ENCODE measurements at regions not wholly inside any gene's neighbourhood (a gene's known extent, or its start where the extent isn't known, plus 50 kb on each side); places are given as distances from the start of the nearest gene placed in this dataset.
"Not testable (repeated sequence)": the region's sequence is repeated elsewhere in the genome, so short reads cannot be mapped to it uniquely, and the experiment has no call there.

DNA sequence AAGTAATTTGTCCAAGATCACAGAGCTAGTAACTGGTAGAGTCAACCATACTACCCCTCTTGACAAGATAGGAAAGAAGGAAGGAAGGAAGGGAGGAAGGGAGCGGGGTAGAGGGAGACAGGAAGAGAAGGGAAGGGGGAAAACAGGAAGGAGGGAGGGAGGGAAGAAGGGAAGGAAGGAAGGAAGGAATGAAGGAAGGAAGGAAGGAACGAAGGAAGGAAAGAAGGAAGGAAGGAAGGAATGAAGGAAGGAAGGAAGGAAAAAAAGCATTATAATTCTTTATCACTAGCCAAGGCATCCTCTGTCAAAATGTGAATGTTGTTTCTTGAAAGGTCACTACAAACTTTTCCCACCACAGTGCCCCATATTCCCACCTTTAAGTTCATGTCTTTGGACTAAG, 223.6 kb downstream of the SHQ1 start:
- no peak for DNase-seq

DNA sequence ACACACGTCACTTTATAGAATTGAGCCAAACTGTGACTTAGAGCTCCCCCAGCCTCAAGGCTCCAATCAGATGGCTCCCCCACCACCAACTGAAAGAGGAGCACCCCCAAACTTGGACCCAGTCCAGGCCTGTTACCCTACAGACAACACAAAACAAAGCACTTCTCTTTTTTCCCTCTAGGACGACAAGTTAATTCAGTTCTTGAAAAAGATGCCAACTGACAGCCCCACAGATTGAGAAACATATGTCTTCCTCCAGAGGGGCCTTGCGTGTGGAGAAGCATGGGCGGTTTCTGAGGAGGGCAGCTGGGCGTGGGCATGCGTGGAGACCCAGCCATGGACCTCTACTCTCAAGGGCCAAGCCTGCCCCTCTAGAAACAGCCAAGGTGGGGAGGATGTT, 229.5 kb downstream of the SHQ1 start:
- DNase-seq: peak; percentile 53

DNA sequence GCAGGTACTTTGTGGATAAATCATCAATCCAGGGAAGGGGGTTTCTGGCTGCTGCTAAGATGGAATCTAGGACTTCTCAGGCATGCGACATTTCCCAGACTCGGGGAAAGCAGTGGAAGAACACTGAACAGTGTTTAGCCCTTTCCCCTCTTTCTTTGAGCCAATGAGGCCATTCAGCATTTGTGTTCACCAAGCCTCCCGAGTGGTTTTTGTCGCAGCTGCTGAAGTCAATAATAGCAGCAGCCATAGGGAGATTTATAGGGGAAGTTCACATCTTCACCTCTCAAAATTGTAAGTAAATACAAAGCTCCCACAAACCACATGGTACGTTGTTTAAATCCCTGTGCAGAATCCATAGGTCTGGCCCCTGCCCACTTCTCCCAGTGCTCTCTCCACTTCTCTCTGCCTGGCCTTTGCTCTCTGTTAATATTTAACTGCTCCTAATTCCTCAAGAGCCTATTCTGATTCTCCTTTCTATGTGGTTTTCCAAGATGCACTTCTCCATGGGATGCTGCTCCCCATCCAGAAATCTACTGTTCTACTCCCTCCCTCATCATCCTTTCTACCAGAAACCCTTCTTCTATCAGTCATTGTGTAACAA, 230.7 kb downstream of the SHQ1 start:
- no peak for DNase-seq

DNA sequence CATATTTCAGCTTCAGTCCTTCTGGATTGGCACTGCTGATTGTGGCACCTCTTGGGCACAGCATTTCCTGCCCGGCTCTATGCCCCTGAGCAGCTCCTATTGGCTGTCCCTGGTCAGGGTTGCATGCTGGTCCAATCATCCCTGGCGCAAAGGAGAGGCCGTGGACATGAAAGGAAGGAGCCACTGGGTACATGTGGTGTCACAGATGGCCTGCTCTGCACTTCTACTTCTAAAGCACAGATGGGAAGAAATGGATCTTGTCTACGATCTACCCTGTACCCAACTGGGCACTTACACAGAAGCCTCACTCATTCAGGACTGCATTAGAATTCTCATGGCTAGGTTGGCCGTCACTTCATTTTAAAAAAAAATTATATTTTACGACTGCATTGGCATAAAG, 232.5 kb downstream of the SHQ1 start:
- no peak for DNase-seq

DNA sequence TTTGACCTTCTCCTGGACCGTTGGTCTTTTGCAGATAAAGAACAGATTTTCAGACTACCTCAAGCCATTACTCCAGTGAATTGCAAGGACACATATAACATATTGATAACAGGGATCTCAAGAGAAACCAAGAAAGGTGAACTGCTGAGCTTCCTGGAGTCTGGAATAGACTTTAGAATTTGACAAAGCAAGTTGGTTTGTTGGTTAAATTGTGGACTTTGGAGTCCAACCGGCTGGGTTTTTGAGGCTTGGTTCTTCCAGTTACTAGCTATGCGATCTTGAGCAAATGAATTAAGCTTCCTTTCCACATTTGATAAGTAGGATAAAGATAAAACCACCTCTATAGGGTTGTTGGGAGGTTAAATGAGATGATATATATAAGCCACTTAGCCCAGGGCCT, 233.1 kb downstream of the SHQ1 start:
- no peak for DNase-seq

DNA sequence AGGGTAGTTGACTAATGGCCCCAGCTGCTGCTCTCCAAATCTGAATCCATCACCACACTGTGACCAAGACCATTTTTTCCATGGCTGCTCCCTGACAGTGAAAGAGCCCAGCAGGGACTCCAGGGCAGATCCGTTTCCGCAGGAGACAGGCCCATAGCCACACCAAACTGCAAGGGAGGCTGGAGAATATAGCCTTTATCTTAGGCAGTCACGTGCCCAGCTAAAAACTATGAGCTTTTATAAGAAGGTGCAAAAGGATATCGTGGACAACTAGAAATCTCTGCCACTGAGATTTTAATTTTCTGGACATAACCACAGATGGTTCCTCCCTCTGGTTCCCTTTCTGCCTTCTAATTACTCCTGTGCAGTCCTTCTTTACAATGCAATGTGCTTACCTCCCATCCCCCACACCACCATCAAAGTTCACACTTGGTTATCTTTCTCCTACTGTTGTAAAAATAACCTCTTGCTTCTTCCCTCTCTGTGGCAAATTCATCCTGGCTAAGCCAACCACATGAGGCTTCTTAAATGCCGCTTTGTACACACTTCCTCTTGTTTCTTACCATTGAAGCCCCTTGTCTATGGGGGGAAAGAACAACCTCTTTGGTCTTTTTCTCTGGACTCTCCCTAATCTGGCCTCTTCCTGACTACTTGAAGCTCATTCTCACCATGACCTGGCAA, 233.7 kb downstream of the SHQ1 start:
- peak; percentile 19 for DNase-seq

DNA sequence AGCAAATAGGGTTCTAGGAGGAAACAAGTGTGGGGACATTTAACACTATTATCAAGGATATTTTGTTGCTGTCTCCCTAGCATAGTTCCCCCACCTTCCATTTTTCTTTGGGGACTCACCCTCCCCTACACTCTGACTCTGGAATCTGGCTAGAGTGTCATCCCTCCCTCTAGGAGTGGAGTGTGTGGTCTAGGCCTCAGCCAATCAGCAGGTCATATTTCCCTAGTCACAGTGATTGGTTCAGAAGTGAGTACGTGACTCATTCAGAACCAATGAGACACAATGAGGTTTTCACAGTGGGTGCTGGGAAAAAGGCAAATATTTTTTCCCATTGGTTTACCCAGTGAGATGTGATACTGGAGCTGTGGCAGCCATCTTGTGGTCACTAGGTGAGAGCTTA, 234.4 kb downstream of the SHQ1 start:
- DNase-seq: no peak

DNA sequence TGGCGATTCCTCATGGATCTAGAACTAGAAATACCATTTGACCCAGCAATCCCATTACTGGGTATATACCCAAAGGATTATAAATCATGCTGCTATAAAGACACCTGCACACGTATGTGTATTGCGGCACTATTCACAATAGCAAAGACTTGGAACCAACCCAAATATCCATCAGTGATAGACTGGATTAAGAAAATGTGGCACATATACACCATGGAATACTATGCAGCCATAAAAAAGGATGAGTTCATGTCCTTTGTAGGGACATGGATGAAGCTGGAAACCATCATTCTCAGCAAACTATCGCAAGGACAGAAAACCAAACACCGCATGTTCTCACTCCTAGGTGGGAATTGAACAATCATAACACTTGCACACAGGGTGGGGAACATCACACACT, 239.1 kb downstream of the SHQ1 start:
- not testable (repeated sequence) for DNase-seq

DNA sequence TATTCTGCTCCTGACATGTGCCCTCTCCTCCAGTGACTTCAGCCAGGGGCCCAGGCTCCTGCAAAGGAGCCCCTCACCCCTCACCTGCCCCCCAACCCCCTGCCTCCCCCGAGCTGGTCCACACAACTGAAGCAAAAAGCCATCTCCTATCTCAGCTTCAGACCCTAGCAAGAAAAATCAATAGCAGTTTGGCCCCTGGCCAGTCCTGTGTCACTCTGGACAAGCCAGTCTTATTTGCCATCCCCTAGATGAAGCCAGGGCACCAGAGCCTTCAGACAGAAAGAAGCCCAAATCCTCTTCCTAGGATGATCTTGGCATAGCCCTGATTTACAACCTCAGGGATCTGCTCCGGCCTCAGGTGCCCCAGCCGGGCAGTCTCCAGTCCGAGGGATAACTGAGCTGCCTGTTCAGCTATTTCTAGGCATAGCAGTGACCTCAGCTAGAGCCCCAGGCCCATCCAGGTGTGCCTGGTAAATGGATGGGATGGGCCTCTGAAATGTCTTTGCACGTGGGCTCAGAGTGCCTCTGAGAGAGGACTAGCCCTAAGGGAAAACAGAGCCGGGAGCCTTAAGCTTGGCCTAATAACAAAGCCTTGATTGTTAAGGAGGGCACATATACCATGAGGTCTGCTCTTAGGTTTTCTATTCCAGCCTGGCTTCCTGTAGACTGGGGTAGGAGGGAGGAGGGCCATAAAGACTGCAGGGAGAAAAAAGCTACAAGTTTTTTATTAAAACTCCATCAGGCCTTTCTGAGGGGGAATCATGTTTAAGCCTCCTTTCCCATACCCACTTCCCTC, 242.0 kb downstream of the SHQ1 start:
- no peak for DNase-seq

DNA sequence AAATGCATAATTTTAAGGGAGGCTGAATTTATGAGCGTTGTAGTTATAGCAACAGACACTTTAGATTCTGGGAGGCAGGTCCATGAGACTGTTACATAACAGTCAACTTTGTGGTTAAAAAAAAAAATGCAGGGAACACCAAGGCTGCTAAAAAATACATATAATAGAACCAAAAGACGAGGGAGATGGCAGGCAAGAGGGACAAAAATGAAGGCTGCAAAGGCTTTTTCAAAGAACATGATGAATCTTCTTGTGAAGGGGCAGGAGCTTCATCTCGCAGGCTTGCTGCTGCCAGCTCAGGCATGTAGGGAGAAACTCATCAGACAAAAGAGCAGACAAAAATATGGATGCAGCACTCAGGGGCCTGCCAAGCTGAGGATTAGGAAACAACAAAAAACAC, 243.9 kb downstream of the SHQ1 start:
- no peak for DNase-seq

DNA sequence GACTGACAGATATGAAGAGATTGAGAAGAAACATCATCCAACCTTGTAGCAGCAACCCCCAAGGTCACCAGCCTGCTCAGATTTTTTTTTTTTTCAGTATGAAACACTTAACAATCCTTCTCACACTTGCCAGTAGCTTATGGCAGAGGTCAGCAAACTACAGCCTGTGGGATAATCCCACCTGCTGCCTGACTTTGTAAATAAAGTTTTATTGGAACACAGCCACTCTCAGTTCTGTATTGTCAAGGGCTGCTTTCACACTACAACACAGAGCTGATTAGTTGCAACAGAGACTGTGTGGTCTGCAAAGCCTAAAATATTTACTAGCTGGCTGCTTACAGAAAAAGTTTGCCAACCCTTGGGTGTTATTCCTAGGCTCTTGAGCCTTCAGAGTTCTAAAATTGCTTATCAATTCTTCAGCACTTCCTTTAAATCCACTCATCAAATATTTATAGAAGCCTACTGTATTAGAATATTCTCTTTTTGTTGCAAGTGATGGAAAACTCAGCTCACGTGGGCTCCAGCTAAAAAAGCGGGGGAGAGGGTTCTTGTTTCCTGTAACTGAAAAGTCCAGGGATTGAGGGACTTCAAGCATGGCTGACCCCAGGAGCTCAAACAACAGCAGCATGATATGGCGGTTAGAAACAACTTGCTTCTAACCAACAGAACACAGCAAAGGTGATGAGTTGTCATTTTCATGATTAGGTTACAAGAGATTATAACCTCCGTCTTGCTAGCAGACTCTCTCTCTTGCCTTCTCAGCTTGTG, 246.1 kb downstream of the SHQ1 start:
- DNase-seq: no peak

DNA sequence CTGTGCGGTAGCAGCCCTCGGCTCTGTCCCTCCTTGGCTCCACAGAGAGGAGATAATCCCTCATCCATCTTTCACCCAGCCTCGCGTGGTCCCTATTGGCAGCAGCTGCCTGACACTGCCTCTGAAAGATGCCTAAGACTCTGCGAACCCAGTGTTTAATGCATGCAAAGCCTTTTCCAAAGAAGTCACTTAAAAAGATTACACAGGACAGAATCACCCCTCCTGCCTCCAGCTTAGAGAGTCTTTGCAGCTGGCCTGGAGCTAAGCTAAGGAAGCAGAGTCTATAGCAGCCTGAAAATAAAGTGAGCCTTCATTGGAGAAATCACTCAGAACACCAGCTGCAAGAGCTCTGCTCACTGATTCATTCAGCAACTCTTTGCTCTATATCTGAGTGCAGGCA, 247.2 kb downstream of the SHQ1 start:
- no peak for DNase-seq

DNA sequence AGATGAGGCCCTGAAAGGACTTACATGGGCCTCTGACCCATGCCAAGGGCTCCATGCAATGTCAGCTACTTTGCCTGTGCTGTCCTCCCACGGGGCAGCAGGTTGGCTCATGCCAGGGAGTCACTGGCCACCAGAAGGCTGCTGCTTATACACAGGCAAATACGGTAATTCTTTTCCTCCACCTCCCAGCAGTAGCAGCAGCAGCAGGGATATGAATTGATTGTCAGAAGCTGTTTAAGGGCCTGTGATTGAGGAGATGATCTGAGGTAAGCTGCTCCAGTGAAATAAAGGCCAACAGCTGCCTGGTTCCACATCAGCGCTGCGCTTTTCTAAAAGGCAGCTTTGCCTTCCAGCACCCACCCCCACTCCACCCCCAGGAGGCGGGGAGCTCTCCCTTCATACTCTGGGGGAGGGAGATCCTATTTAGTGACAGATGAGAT, 250.5 kb downstream of the SHQ1 start:
- peak; percentile 43 for DNase-seq

DNA sequence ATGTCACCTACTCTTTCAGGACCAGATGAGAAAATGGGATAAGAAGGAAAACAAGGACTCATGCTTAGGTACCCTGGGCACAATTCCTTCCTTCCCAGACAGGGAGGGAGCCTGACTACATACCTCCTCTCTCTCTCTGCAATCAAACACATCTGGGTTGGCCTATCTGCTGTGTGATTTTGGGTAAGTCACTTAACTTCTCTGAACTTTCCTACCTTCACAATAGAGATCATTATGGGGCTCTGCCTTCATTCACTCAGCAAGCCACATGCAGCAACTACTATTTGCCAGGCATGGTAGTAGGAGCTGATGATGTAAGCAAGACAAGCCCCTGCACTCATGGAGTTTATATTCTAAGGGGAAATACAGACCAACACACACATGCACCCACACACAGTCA, 251.2 kb downstream of the SHQ1 start:
- no peak for DNase-seq

DNA sequence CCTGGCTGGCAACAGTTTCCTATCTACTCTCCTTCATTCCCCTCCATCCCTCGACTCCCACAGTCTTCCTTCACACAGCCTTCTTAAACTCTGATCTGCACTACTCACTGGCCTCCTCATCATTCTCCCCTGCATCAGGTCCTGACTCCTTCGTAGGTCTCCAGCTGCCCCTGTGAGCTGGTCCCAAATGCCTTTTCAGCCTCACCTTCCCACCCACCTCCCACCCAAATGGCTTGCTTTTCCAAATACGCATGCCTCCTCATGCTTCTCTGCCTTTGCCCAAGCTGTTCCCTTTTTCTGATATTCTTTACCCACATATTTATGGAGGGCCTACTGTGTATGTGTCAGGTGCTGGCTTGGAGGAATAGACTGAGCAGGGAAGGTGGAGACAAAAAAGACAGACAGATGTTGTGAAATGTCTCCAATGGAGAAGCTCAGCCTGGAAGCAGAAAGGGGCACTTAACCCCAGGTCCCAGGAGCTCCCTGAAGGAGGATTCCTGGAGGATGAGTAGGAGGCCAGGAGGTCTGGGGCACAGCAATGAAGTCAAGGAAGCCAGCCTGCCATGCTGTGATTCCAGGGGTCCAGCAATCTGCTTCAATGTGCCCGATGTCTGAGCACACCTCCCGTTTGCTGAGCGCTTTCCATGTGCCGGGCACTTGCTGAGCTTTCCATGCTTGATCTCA, 252.2 kb downstream of the SHQ1 start:
- DNase-seq: no peak

DNA sequence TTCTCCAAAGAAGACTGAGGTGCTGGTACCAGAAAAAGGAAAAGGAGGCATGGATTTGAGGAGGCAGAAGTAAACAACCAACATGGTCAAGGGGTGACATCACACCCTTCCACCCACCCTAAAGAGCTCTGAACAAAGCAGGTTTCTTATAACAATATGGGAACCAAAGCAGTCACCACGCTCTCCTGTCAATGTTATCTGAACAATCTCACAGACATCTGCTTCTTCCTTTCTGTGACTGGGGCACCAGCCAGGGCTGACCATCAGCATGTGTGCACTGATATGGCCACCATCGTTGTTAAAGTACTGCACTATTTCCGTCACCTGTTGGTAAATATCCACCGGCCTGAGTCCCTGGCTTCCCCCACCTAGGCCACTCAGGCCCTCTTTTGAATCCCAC, 252.9 kb downstream of the SHQ1 start:
- DNase-seq: peak; percentile 39

DNA sequence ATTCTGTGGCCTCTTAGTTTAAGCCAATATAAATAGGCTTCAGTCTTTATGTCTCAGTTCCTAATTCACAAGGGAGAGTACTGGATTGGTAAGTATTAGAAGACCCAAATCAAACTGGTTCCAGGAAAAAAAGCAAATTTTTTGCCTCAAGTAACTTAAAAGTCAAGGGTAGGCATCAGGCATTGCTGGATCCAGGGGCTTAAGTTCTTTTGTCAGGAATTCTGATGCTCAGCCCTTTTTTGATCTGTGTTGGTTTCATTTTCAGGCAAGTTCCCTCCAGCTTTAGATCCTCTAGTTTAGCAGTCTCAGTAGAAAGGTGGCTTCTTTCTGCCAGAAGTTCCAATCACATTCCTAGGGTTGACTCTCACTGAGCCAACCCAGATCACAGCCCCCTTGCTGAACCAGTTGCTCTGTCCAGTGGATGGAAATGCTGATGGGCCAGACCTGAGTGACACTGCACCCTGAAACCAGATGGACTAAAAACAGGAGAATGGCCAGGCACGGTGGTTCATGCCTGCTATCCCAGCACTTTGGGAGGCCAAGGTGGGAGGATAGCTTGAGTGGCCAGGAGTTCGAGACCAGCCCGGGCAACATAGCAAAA, 253.5 kb downstream of the SHQ1 start:
- DNase-seq: peak; percentile 34

DNA sequence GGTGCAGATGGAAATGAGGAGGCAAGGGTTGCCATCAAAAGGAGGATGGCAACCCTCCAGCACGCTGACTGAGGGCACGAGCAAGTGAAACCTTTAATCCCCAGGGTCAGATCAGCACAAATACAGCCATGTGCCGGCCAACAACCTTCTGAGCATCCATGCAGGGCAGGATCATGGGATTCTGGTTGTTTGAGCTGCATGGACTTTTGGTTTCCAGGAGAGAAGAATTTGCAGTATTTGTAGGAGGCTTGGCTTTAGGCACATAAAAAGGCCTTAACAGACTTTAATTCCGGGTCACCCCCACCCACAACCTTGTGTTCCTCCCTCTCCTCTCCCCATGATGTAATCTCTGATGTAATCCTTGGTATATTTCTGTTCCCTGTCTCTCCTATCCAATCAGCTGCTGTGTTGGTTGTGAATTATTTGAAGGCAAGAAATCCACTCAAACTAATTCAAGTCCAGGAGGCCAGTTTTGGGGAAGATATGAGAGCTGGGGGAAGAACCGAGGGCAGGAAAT, 254.3 kb downstream of the SHQ1 start:
- DNase-seq: peak; percentile 90

DNA sequence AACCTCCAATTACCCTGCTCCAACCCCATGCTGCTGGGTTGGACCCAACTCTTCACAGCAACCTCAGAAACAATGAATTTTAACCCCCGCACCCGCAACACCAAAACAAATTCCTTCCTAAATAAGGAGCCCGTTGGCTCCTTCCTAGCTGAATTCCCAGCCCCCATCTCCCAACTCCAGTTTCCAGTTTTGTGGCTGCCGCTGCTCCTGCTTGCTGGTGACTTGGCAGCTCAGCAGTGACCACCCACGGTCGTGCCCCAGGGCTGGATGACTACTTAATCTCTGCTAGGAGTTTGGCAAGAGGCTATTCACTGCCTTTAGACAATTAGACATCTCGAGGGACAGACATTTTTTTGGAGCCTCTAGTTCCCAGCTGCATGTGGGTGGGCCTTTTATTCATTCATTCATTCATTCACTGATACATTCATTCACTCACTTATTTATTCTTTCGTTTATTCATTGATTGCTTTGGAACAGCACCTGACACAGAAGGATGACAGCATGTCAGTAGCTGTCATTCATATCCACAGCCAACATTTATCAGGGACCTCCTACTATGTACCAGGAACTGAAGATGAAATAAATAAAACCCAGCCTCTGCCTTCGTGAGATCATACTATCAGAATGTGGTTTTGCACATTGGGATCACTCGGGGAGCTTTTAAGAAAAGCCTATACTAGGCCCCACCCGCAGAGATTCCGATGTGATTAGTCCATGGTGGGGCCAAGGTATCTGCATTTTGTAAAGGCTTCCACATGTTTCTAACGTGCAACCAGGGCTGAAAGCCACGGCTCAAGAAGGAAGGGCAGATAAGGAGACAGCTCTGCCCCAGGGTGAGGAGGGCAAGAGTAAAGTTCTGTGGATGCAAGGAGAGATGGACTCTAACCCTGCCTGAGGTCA, 256.5 kb downstream of the SHQ1 start:
- peak; percentile 56 for DNase-seq

DNA sequence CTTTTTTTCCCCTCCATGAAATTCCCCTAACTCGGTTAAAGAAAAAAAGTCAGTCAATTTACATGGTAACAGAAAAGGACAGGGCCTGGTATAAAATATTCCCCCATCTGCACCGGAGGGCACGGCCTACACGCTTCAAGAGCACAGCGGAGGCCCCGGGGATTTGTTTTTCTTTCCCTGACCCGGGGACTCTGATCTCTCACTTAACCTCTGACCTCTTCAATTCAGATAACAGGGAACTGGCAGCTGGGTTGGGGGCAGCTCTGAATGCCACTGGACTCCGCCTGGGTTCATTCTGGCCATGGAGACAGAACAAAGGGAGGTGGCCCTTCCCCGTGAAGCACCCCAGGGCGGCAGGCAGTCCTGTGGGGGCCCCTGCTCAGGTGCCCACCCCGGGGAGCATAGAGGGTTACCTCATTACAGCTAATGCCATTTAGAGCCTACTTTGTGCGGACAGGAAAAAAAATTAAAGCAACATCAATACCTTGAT, 257.5 kb downstream of the SHQ1 start:
- DNase-seq: no peak

DNA sequence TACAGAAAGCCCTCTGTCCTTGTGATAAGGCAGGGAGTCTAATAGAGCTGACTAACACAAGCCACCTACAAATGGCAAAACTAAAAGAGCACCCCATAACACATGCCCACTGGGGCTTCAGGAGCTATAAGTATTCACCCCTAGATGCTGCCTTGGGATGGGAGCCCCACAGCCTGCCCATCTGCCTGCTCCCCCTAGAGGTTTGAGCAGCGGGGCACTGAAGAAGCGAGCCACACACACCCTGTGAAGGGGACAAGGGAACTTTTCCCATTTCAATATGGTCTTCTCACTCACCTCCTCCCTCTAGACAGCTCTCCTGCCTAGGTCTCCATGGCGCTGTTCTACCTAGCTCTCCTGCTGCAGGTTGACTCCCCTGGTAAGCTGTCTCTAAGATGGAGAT, 261.0 kb downstream of the SHQ1 start:
- DNase-seq: no peak

Data from inflammatory macrophage treated with lipopolysaccharide for 4 hours (primary cell).